ENCODE measurements at regions not wholly inside any gene's neighbourhood (a gene's known extent, or its start where the extent isn't known, plus 50 kb on each side); places are given as distances from the start of the nearest gene placed in this dataset.
"Not testable (repeated sequence)": the region's sequence is repeated elsewhere in the genome, so short reads cannot be mapped to it uniquely, and the experiment has no call there.

- DNase-seq (ENCODE audit: low read depth in 2 of 2), result no peak
Measured at GRCh38 chr17:74114881-74115470, 88.5 kb upstream of the RPL38 start.

DNA sequence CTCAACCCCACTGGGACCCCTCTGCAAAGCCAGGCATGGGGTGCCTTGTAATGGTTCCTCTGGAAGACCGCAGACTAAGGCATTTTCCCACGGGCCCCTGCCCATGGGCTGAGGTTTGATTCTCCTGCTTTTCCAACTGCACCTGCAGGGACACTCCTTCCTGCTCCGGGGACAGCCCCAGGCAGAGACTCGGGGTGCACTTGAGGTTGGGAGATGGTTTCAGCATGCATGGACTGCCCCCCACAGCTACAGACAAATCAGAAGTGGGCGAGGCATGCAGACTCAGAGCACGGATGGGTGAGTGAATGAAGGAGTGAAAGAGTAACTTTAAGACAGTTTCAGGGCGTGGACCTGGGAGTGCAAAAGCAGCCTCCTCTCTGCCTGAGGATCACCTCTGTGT lies 87.9 kb upstream of the RPL38 start:
- DNase-seq (ENCODE audit: low read depth in 2 of 2), result no peak

DNA sequence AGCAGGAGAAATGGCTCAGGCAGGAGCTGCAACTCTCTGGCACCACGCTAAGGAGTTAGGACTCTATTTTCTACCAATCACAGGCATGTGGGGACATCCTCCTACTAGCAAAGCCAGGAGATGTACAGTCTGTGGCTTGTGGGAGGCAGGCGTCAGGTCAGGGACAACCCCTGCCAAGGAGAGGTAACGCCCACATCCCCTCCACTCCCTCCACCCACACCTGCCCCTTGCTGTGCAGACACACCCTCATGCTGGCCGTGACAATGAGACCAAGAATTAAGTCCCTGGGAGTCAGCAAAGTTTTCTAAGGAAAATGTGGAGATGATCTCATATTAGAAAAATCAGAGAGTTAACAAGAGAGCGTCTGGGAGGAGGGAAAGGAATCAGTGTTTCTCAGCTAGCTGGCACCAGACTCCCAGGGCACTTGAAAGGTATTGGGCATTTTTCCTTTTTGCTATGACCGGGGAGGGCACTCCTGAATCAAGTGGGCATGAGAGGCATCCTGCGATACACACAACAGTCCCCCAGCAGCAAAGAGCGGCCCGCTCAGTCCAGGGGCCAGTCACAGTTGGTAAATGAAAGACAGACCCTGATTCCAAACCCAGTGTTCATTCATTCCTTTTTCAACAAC lies 87.3 kb upstream of the RPL38 start:
- DNase-seq (ENCODE audit: low read depth in 2 of 2), result no peak

- no peak for DNase-seq (ENCODE audit: low read depth in 2 of 2)
Measured at GRCh38 chr17:74117087-74117698, 86.3 kb upstream of the RPL38 start.

- DNase-seq (ENCODE audit: low read depth in 2 of 2), result no peak
Measured at GRCh38 chr17:74117999-74118421, 85.5 kb upstream of the RPL38 start.

DNA sequence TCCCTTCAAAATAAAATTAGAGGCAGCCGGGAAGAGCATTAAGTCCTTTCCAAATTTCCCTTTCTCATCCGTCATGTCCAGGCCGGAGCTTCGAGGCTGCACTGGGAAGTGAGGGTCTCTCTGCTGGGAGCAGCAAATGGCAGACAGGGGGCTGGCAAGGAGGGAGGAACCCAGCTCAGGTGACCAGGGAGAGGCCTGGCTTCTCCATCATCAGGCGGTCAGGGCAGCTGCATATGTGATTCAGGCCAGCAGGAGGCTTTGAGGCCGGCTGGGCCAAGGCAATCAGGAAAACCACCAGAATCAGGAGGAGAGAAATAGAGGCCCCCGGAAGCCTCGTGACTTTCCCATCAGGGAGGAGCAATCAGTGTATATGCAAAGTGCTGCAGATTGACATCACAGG lies 85.0 kb upstream of the RPL38 start:
- no peak for DNase-seq (ENCODE audit: low read depth in 2 of 2)

DNA sequence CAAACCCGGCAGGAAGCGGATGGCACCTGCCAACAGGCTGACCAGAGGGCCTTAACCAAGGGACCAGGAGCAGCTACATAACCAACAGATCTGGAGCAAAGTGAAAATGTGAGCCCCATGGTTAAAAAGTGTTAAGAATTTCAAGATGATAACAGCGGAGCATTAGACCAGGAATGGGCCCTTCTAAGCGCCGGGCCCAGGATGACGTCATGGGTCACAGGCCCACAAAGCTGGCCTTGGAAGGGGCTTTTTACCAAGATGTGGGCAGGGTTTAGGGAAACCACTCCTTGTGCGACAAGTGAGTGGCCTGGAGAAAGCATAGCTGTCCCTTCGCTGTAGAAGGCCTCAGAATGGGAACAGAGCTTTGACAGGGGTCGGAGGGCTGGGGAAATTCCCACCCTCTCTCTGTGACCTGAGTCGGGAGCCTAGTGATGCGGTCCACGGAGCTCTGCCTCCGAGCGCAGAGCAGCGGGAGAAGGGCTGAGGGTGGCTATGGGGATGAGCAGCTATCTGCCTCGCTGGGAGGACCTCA lies 84.4 kb upstream of the RPL38 start:
- DNase-seq (ENCODE audit: low read depth in 2 of 2), result no peak

GRCh38 chr17:74119965-74120364 lies 83.5 kb upstream of the RPL38 start:
- DNase-seq (ENCODE audit: low read depth in 2 of 2), result no peak

- DNase-seq (ENCODE audit: low read depth in 2 of 2), result no peak
Measured at GRCh38 chr17:74123350-74123749, 80.1 kb upstream of the RPL38 start.

- no peak for DNase-seq (ENCODE audit: low read depth in 2 of 2)
Measured at GRCh38 chr17:74123866-74124444, 79.5 kb upstream of the RPL38 start.

GRCh38 chr17:74125156-74125555 lies 78.3 kb upstream of the RPL38 start:
- no peak for DNase-seq (ENCODE audit: low read depth in 2 of 2)

- DNase-seq (ENCODE audit: low read depth in 2 of 2), result no peak
Measured at GRCh38 chr17:74126179-74126900, 77.1 kb upstream of the RPL38 start.

- no peak for DNase-seq (ENCODE audit: low read depth in 2 of 2)
Measured at GRCh38 chr17:74126959-74127358, 76.5 kb upstream of the RPL38 start.

DNA sequence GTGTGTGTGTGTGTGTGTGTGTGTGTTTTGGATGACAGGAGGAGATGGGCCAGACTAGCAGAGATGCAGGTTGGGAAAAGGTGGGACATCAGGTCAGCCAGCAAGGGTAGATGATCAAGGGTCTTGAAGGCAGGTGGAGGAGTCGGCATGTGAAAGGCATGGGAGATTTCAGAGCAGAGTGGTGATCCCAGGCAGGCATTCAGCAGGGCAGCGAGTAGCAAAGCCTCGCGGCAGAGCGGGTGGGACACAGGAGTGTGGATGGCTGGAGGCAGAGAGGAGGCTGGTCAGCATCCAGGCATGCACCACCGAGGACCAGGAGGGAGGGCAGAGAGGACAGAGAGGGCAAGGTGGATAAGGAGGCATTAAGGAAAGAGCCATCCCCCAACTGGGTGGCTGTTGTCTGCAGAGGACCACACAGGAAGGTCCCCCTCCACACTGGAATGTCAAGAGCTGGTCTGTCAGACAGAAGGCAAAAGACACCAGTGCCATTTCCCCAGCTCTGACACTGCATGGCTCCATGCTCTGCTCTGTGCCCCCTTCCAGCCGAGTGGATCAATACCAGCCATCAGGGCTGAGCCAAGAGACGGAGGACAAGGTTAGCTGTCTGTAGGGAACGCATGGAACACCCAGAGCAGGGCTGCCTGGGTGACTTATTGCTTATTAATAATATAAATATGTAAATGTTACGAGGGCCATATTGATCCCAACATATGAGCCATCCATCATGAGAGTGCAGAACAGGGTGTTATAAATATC lies 74.8 kb upstream of the RPL38 start:
- DNase-seq (ENCODE audit: low read depth in 2 of 2), result no peak

DNA sequence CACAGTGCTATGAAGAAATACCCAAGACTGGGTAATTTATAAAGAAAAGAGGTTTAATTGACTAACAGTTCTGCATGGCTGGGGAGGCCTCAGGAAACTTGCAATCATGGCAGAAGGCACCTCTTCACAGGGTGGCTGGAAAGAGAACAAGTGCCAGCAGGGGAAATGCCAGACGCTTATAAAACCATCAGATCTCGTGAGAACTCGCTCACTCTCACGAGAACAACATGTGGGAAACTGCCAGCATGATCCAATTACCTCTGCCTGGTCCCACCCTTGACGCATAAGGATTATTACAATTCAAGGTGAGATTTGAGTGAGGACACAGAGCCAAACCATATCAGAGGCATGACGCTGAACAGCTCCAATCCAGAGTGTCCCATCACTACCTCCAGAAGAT lies 73.7 kb upstream of the RPL38 start:
- DNase-seq (ENCODE audit: low read depth in 2 of 2), result not testable (repeated sequence)

DNA sequence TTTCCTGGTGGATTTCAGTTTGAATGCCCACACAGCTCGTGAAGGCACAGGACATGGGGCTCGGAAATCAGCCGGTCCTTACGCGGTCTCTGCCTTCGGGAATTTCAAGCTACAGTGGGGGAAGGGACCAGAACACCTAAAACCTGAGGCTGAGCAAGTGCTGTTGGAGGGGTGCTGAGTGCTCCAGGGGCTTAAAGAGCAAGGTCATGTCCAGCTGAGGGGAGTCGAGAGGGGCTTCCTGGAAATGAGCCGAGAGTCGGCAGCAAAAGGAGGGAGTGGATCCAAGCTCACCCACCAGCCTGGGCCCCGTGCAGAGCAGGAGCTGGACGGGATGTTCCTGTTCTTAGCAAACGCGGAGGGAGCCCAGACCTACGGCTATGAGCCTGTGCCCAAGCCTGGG lies 73.2 kb upstream of the RPL38 start:
- DNase-seq (ENCODE audit: low read depth in 2 of 2), result no peak

GRCh38 chr17:74130841-74131240 lies 72.6 kb upstream of the RPL38 start:
- no peak for DNase-seq (ENCODE audit: low read depth in 2 of 2)

DNA sequence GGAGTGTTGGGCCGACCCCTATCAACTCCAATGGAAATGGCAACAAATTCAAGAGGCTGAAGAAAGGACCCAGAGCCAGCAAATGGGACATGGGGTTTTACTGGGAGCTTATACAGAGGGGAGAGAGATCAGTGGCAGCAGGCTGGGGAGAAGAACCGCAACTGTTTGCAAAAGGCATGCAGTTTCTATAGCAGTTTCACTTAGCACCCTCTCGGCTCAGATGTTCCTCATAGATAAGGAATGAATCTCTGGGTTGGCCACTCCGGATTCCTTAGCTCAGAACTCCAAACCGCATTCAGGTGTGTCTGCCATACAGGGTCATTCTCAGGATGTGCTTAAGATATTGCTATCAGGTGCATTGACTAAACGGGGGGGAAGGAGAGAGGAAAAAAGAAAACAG lies 71.1 kb upstream of the RPL38 start:
- DNase-seq (ENCODE audit: low read depth in 2 of 2), result no peak

GRCh38 chr17:74133740-74134139 lies 69.7 kb upstream of the RPL38 start:
- DNase-seq (ENCODE audit: low read depth in 2 of 2), result no peak

- DNase-seq (ENCODE audit: low read depth in 2 of 2), result not testable (repeated sequence)
Measured at GRCh38 chr17:74134234-74134633, 69.2 kb upstream of the RPL38 start.

- DNase-seq (ENCODE audit: low read depth in 2 of 2), result no peak
Measured at GRCh38 chr17:74134991-74135390, 68.5 kb upstream of the RPL38 start.

All from stimulated activated CD8-positive, alpha-beta memory T cell treated with anti-CD3 and anti-CD28 coated beads, Interleukin-15, amount 100 ng/mL, for 48 hours (primary cell).